ENCODE measurements at regions not wholly inside any gene's neighbourhood (a gene's known extent, or its start where the extent isn't known, plus 50 kb on each side); places are given as distances from the start of the nearest gene placed in this dataset.

DNA sequence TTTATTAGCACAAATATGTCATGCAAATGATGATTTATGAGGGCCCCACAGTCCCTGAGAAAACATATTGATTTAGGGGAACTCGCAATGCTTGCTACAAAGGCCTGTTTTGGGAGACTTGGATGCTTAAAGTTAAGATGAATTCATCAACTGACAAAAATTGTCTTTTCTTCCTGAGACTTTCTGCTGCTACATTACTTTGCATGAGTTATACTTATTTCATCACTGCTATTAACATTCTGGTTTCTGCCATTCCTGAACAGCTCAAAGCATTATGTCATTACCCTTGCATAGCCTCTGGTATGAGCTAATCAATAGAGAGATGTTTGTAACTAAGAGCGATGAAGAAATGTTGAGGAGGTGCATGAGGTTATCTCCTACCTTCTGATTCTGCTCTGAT, 74.4 kb downstream of the SOX11 start:
- Histone ChIP-seq H2BK15ac (ENCODE audit: low read depth, low read length) (no peak overlapping the region), H3K14ac (ENCODE audit: insufficient read depth, low read length) (no peak overlapping the region), H2BK20ac (ENCODE audit: low read depth, low read length, poor library complexity, severe bottlenecking) (no peak overlapping the region), H3K4ac (ENCODE audit: low read depth, low read length) (no peak overlapping the region), H3K4me1 (ENCODE audit: insufficient read depth, low read length) (no peaks in the 10 kb centered on the region; the same call in 1 of the 2 replicates), H3K23me2 (ENCODE audit: insufficient read length, low read depth, low read length, poor library complexity, severe bottlenecking) (no peaks in the 10 kb centered on the region), H3K27me3 (ENCODE audit: insufficient read depth, low read length) (no peaks in the 10 kb centered on the region), H3K56ac (ENCODE audit: insufficient read length, low read depth, low read length) (no peak overlapping the region), H3K23ac (ENCODE audit: insufficient read length, low read depth, low read length) (no peak overlapping the region), H3K79me1 (ENCODE audit: insufficient read depth, low read depth, low read length, poor library complexity, severe bottlenecking) (no peaks in the 10 kb centered on the region), H2BK12ac (ENCODE audit: insufficient read length, low read depth, low read length) (no peak overlapping the region), H2AK5ac (ENCODE audit: insufficient read length, low read length) (no peak overlapping the region), H4K20me1 (ENCODE audit: control insufficient read depth, insufficient read depth, insufficient read length) (no peaks in the 10 kb centered on the region), H3K9ac (ENCODE audit: extremely low read depth, insufficient read length, low read length) (no peak overlapping the region), H2AFZ (ENCODE audit: low read length) (no peak overlapping the region), H4K91ac (ENCODE audit: insufficient read length, low read depth, low read length) (no peak overlapping the region), H2BK5ac (ENCODE audit: insufficient read length, low read length) (no peak overlapping the region), H4K5ac (ENCODE audit: insufficient read length, low read depth, low read length) (no peak overlapping the region), H3K18ac (ENCODE audit: insufficient read length, low read depth, low read length) (no peak overlapping the region), H2BK120ac (ENCODE audit: low read depth, low read length, poor library complexity, severe bottlenecking) (no peak overlapping the region), H3T11ph (ENCODE audit: low read length) (no peak overlapping the region), H3K27ac (ENCODE audit: insufficient read length, low read depth, low read length) (no peak overlapping the region), H3K9me3 (ENCODE audit: control insufficient read depth, low read depth, low read length) (no peaks in the 10 kb centered on the region), H3K4me2 (ENCODE audit: insufficient read depth, insufficient read length, low read length) (no peak overlapping the region), H4K8ac (replicated peaks; ENCODE audit: insufficient read length, low read depth, low read length) (no peak overlapping the region), H3K79me2 (ENCODE audit: insufficient read depth, low read length) (no peaks in the 10 kb centered on the region)
- peaks cover 0 to 7% of the 10 kb centered on the region in 2 experiments; a peak in 2 of 4 replicates for H3K4me1 Mint-ChIP-seq
- no peaks in the 10 kb centered on the region for H3K9me3 Mint-ChIP-seq
- H3K27ac Mint-ChIP-seq, result no peak overlapping the region
- H3K4me3 Mint-ChIP-seq, result no peak overlapping the region
- no CpG with 5 or more reads among the region's 2 CpGs for WGBS (ENCODE audit: extremely low coverage, insufficient read length, low lambda C conversion rate)
- TF ChIP-seq, protein P1, sequence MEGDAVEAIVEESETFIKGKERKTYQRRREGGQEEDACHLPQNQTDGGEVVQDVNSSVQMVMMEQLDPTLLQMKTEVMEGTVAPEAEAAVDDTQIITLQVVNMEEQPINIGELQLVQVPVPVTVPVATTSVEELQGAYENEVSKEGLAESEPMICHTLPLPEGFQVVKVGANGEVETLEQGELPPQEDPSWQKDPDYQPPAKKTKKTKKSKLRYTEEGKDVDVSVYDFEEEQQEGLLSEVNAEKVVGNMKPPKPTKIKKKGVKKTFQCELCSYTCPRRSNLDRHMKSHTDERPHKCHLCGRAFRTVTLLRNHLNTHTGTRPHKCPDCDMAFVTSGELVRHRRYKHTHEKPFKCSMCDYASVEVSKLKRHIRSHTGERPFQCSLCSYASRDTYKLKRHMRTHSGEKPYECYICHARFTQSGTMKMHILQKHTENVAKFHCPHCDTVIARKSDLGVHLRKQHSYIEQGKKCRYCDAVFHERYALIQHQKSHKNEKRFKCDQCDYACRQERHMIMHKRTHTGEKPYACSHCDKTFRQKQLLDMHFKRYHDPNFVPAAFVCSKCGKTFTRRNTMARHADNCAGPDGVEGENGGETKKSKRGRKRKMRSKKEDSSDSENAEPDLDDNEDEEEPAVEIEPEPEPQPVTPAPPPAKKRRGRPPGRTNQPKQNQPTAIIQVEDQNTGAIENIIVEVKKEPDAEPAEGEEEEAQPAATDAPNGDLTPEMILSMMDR (conservative IDR thresholded peaks at IDR 0.05), result no peak
- no peaks in the 10 kb centered on the region for H3K27me3 Mint-ChIP-seq (ENCODE audit: low read depth)
- peaks cover 0 to 3% (median 0%) of the 10 kb centered on the region in 3 experiments; a peak in 1 of 7 replicates for H3K36me3 Mint-ChIP-seq (ENCODE audit: insufficient read depth in 1 of 3, low read depth in 3 of 3)
- DNase-seq, result no peak

Data from H9 (cell line).